HCT116 (cell line): ENCODE measurements at regions not wholly inside any gene's neighbourhood (a gene's known extent, or its start where the extent isn't known, plus 50 kb on each side); places are given as distances from the start of the nearest gene placed in this dataset.

Experiments
- ATAC-seq: fragments of 200-7000 bp; cut with Tn5 transposase; 2 replicates; pipeline ENCODE4 v1.9.1; 2020; ENCODE audit warnings: mild to moderate bottlenecking, moderate library complexity
- BruUV-seq: library from RNA; stranded (reverse); fragments of 400-500 nt; replicated peaks from 2 replicates; lab custom pipeline; 2021; lab: Mats Ljungman, UMichigan
- CTCF ChIA-PET: fragments of 300-600 bp; sonication (Branson Sonifier 250); formaldehyde crosslinking; loops from one replicate; lab custom pipeline; 2021; ENCODE audit warnings: antibody characterized with exemption; lab: Charles Lee
- POLR2A ChIA-PET: fragments of 300-600, 350-600 bp; sonication (Branson Sonifier 250); formaldehyde crosslinking; loops from one replicate; lab custom pipeline; 2021; ENCODE audit warnings: antibody characterized with exemption; lab: Charles Lee
- RAD21 ChIA-PET, 2 experiments: fragments of 300-600 bp; sonication (Branson Sonifier 250); formaldehyde crosslinking; loops; one replicate each; lab custom pipeline; 2023; ENCODE audit warnings: low total read pairs in 2 of 2; ENCODE audit not compliant: uncharacterized antibody in 2 of 2, unreplicated experiment in 2 of 2, low non-redundant PET in 1 of 2; lab: Charles Lee
- DNase-seq: peaks from one replicate; pipeline ENCODE4 v3.0.0-alpha.2; 2010; ENCODE audit warnings: low read depth, low spot score
- H2AFZ ChIP-seq: fragments of 200-600 bp; shearing (Covaris generic), sonication (generic); 2 replicates; pipeline ENCODE4 v1.6.1; 2017; ENCODE audit warnings: low read depth, mixed run types, mixed read lengths, antibody characterized with exemption, low read length; ENCODE audit not compliant: poor library complexity, severe bottlenecking
- H3K27ac ChIP-seq: 2 replicates; pipeline ENCODE4 v1.5.1; 2012; ENCODE audit warnings: low read depth, low read length
- H3K27me3 ChIP-seq: fragments of 200-600 bp; sonication (generic); 2 replicates; pipeline ENCODE4 v1.6.1; 2016; ENCODE audit warnings: mixed run types, low read length, mixed read lengths; ENCODE audit not compliant: insufficient read depth
- H3K36me3 ChIP-seq, 2 experiments: fragments of 200-500 bp in 1 of 2; fragments of 200-600 bp in 1 of 2; sonication (Bioruptor generic) in 1 of 2; sonication (generic) in 1 of 2; 2 replicates each; pipeline versions ENCODE4 v1.5.1 to v1.6.1; 2014 to 2016; ENCODE audit warnings: low read length in 2 of 2, inconsistent platforms in 1 of 2, mixed read lengths in 1 of 2, mixed run types in 1 of 2; ENCODE audit not compliant: insufficient read depth in 2 of 2, control insufficient read depth in 1 of 2
- H3K4me1 ChIP-seq, 2 experiments: fragments of 200-600 bp in 1 of 2; sonication (generic) in 1 of 2; 2 replicates each; pipeline versions ENCODE4 v1.5.1 to v1.6.1; 2012 to 2017; ENCODE audit warnings: low read length in 2 of 2, inconsistent platforms in 1 of 2, mild to moderate bottlenecking in 1 of 2, mixed read lengths in 1 of 2, mixed run types in 1 of 2, moderate library complexity in 1 of 2; ENCODE audit not compliant: insufficient read depth in 2 of 2, control insufficient read depth in 1 of 2
- H3K4me2 ChIP-seq: fragments of 200-600 bp; sonication (generic); 2 replicates; pipeline ENCODE4 v1.6.1; 2017; ENCODE audit warnings: mixed run types, low read length, mixed read lengths
- H3K4me3 ChIP-seq, 2 experiments: fragments of 200-600 bp in 1 of 2; sonication (generic) in 1 of 2; replicated peaks in 1 of 2; 2 replicates each; pipeline ENCODE4 v1.5.1; 2011 to 2016; ENCODE audit warnings: low read length in 2 of 2, control low read depth in 1 of 2, low read depth in 1 of 2, mild to moderate bottlenecking in 1 of 2, mixed read lengths in 1 of 2, mixed run types in 1 of 2
- H3K79me2 ChIP-seq: fragments of 200-600 bp; sonication (generic); 2 replicates; pipeline ENCODE4 v1.6.1; 2017; ENCODE audit warnings: mild to moderate bottlenecking, mixed run types, low read length, moderate library complexity, mixed read lengths; ENCODE audit not compliant: insufficient read depth
- H3K9ac ChIP-seq: fragments of 200-600 bp; sonication (generic); 2 replicates; pipeline ENCODE4 v1.6.1; 2016; ENCODE audit warnings: low read length, mixed read lengths
- H3K9me2 ChIP-seq: fragments of 200-600 bp; sonication (generic), shearing (Covaris generic); 2 replicates; pipeline ENCODE4 v1.6.1; 2017; ENCODE audit warnings: mixed run types, mild to moderate bottlenecking, moderate library complexity; ENCODE audit not compliant: insufficient read depth
- H3K9me3 ChIP-seq, 2 experiments: fragments of 200-500 bp in 1 of 2; fragments of 200-600 bp in 1 of 2; sonication (Bioruptor generic) in 1 of 2; sonication (generic) in 1 of 2; 2 replicates each; pipeline ENCODE4 v1.6.1; 2014 to 2017; ENCODE audit warnings: low read length in 2 of 2, mixed read lengths in 2 of 2, inconsistent platforms in 1 of 2, low read depth in 1 of 2, mild to moderate bottlenecking in 1 of 2, mixed run types in 1 of 2, moderate library complexity in 1 of 2; ENCODE audit not compliant: control insufficient read depth in 1 of 2, insufficient read depth in 1 of 2
- H4K20me1 ChIP-seq: fragments of 200-600 bp; sonication (generic), shearing (Covaris generic); 2 replicates; pipeline ENCODE4 v1.6.1; 2017; ENCODE audit warnings: mixed run types, mild to moderate bottlenecking, moderate library complexity; ENCODE audit not compliant: insufficient read depth
- JUND ChIP-seq: IDR thresholded peaks from 2 replicates; pipeline ENCODE4 v1.6.1; 2012
- POLR2A ChIP-seq: IDR thresholded peaks from 2 replicates; pipeline ENCODE4 v1.7.0; 2011; ENCODE audit warnings: borderline replicate concordance; ENCODE audit not compliant: insufficient read depth, insufficient read length; ENCODE audit errors: extremely low read depth
- RAD21 ChIP-seq: IDR thresholded peaks from 2 replicates; pipeline ENCODE4 v1.6.1; 2012; ENCODE audit warnings: low read depth, mild to moderate bottlenecking
- TCF7L2 ChIP-seq: IDR thresholded peaks from 2 replicates; pipeline ENCODE4 v1.7.0; 2011; ENCODE audit warnings: borderline replicate concordance, inconsistent platforms; ENCODE audit not compliant: insufficient read depth, insufficient read length; ENCODE audit errors: extremely low read depth
- ZFX ChIP-seq: fragments of 450-650 bp; IDR thresholded peaks from 2 replicates; pipeline ENCODE4 v1.6.1; 2017
- intact Hi-C: fragments of 100-400 bp; cut with micrococcal nuclease; formaldehyde crosslinking; loops from 2 replicates; pipeline ENCODE4 v1.10.0; 2022
- TF ChIP-seq, protein P1 (sequence below), 3 experiments: fragments of 200-600 bp in 1 of 3; sonication (generic) in 1 of 3; IDR thresholded peaks in 2 of 3; conservative IDR thresholded peaks in 1 of 3; 2 replicates each; pipeline ENCODE4 v1.5.1; 2012 to 2017; ENCODE audit warnings: low read depth in 2 of 3, low read length in 2 of 3, antibody characterized with exemption in 1 of 3, borderline replicate concordance in 1 of 3, control low read depth in 1 of 3, mild to moderate bottlenecking in 1 of 3, mixed read lengths in 1 of 3, mixed run types in 1 of 3, moderate library complexity in 1 of 3; ENCODE audit not compliant: insufficient read depth in 1 of 3
- TF ChIP-seq, protein P2 (sequence below): IDR thresholded peaks from 2 replicates; pipeline ENCODE4 v1.6.1; 2012
- TF ChIP-seq, protein P3 (sequence below): IDR thresholded peaks from 2 replicates; pipeline ENCODE4 v1.6.1; 2011; ENCODE audit warnings: mild to moderate bottlenecking, low read length, moderate library complexity; ENCODE audit not compliant: insufficient replicate concordance; ENCODE audit errors: extremely low read depth

DNA sequence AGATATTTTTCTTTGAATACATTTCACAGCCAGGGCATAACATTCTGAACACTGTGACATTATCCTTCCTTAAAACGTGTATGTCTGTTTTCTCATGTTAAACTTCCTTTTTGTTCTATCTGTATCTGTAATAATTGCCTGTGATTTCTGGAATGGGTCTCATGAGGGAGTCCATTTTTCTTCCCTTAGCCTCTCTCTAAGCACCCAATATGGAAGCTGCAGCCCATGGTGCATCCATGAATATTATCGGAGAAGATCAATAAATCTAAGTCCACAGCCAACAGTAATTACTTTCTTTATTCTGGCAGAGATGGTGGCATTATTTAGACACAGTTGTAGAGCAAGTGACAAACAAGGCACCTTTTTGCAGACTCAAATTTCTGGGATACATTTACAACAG lies 671.1 kb downstream of the TUSC7 start:
- CTCF ChIA-PET = no interaction called here

More for the DNA sequence above, 671.1 kb downstream of the TUSC7 start:
- no peaks in the 10 kb centered on the region for H3K4me1 ChIP-seq
- ChIA-PET RAD21 (no interaction called here), POLR2A (no interaction called here)
- H4K20me1 ChIP-seq = no peaks in the 10 kb centered on the region
- no peak for DNase-seq
- no peak for ATAC-seq
- intact Hi-C loops = no loop called here
- H3K27me3 ChIP-seq = no peaks in the 10 kb centered on the region
- H3K9ac ChIP-seq = no peak overlapping the region
- H3K27ac ChIP-seq = no peak overlapping the region
- H3K36me3 ChIP-seq = no peaks in the 10 kb centered on the region
- no peak overlapping the region for H3K4me3 ChIP-seq
- no peaks in the 10 kb centered on the region for H3K9me2 ChIP-seq
- H3K79me2 ChIP-seq = no peaks in the 10 kb centered on the region
- no peaks in the 10 kb centered on the region for H3K9me3 ChIP-seq
- no peak overlapping the region for H3K4me2 ChIP-seq
- BruUV-seq = no TSS peak
- H2AFZ ChIP-seq = no peak overlapping the region
- TF ChIP-seq, protein P1, sequence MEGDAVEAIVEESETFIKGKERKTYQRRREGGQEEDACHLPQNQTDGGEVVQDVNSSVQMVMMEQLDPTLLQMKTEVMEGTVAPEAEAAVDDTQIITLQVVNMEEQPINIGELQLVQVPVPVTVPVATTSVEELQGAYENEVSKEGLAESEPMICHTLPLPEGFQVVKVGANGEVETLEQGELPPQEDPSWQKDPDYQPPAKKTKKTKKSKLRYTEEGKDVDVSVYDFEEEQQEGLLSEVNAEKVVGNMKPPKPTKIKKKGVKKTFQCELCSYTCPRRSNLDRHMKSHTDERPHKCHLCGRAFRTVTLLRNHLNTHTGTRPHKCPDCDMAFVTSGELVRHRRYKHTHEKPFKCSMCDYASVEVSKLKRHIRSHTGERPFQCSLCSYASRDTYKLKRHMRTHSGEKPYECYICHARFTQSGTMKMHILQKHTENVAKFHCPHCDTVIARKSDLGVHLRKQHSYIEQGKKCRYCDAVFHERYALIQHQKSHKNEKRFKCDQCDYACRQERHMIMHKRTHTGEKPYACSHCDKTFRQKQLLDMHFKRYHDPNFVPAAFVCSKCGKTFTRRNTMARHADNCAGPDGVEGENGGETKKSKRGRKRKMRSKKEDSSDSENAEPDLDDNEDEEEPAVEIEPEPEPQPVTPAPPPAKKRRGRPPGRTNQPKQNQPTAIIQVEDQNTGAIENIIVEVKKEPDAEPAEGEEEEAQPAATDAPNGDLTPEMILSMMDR (IDR thresholded peaks at IDR 0.05 in 2 of 3, conservative IDR thresholded peaks at IDR 0.05 in 1 of 3; ENCODE audit: borderline replicate concordance in 1 of 3, insufficient read depth in 1 of 3, low read depth in 2 of 3, low read length in 2 of 3) = no peak
- no peak for TF ChIP-seq JUND
- TF ChIP-seq, protein P2, sequence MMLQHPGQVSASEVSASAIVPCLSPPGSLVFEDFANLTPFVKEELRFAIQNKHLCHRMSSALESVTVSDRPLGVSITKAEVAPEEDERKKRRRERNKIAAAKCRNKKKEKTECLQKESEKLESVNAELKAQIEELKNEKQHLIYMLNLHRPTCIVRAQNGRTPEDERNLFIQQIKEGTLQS = no peak
- TF ChIP-seq POLR2A = no peak
- no peak for TF ChIP-seq ZFX
- TF ChIP-seq, protein P3, sequence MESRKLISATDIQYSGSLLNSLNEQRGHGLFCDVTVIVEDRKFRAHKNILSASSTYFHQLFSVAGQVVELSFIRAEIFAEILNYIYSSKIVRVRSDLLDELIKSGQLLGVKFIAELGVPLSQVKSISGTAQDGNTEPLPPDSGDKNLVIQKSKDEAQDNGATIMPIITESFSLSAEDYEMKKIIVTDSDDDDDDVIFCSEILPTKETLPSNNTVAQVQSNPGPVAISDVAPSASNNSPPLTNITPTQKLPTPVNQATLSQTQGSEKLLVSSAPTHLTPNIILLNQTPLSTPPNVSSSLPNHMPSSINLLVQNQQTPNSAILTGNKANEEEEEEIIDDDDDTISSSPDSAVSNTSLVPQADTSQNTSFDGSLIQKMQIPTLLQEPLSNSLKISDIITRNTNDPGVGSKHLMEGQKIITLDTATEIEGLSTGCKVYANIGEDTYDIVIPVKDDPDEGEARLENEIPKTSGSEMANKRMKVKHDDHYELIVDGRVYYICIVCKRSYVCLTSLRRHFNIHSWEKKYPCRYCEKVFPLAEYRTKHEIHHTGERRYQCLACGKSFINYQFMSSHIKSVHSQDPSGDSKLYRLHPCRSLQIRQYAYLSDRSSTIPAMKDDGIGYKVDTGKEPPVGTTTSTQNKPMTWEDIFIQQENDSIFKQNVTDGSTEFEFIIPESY = no peak
- TF ChIP-seq TCF7L2 = no peak
- no peak for TF ChIP-seq RAD21
